PFSK-1 (cell line): ENCODE measurements at regions not wholly inside any gene's neighbourhood (a gene's known extent, or its start where the extent isn't known, plus 50 kb on each side); places are given as distances from the start of the nearest gene placed in this dataset.

Experiments used
- FOXP2 ChIP-seq: optimal IDR thresholded peaks from 2 replicates; pipeline ENCODE3; 2011; ENCODE audit warnings: borderline replicate concordance, control low read depth, inconsistent platforms; ENCODE audit not compliant: insufficient read depth; ENCODE audit errors: extremely low read length, extremely low read depth
- POLR2AphosphoS5 ChIP-seq: IDR thresholded peaks from 2 replicates; pipeline ENCODE4 v1.6.1; 2012; ENCODE audit warnings: low read depth, mild to moderate bottlenecking, control low read depth, low read length, moderate library complexity
- SIN3A ChIP-seq: IDR thresholded peaks from 2 replicates; pipeline ENCODE4 v1.6.1; 2012; ENCODE audit warnings: mild to moderate bottlenecking, low read length, moderate library complexity, borderline replicate concordance; ENCODE audit not compliant: insufficient read depth
- TAF1 ChIP-seq: IDR thresholded peaks from 2 replicates; pipeline ENCODE4 v1.6.1; 2012; ENCODE audit warnings: low read length, control low read depth, borderline replicate concordance; ENCODE audit not compliant: insufficient read depth
- TF ChIP-seq, protein P1 (sequence below), 2 experiments: IDR thresholded peaks; 2 replicates each; pipeline versions ENCODE4 v1.6.1 to v1.8.0; 2011 to 2012; ENCODE audit warnings: low read depth in 2 of 2, low read length in 2 of 2, control low read depth in 1 of 2, inconsistent platforms in 1 of 2, mild to moderate bottlenecking in 1 of 2, moderate library complexity in 1 of 2; ENCODE audit not compliant: insufficient read depth in 1 of 2

DNA sequence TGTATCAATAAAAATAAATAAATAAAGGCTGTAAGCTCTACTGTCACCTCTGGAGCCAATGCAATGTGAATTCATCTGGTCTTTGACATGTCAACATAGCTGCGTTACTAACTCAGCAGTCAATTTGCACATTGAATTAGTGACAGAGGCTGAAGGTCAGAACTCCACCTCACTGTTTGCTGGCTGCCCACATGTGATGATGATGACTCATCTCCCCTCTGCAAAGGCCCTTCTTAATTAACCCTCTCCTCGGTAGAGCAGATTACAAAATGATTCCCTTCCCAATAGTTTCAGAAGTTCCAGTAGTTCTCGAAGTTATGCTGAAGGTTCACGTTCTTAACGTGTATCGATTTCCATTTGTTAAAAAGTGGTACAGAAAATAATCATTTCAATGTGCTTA lies 1626.0 kb upstream of the TENM3 start:
- TF ChIP-seq FOXP2 (no peak), TAF1 (no peak), POLR2AphosphoS5 (no peak), SIN3A (no peak)
- TF ChIP-seq, protein P1, sequence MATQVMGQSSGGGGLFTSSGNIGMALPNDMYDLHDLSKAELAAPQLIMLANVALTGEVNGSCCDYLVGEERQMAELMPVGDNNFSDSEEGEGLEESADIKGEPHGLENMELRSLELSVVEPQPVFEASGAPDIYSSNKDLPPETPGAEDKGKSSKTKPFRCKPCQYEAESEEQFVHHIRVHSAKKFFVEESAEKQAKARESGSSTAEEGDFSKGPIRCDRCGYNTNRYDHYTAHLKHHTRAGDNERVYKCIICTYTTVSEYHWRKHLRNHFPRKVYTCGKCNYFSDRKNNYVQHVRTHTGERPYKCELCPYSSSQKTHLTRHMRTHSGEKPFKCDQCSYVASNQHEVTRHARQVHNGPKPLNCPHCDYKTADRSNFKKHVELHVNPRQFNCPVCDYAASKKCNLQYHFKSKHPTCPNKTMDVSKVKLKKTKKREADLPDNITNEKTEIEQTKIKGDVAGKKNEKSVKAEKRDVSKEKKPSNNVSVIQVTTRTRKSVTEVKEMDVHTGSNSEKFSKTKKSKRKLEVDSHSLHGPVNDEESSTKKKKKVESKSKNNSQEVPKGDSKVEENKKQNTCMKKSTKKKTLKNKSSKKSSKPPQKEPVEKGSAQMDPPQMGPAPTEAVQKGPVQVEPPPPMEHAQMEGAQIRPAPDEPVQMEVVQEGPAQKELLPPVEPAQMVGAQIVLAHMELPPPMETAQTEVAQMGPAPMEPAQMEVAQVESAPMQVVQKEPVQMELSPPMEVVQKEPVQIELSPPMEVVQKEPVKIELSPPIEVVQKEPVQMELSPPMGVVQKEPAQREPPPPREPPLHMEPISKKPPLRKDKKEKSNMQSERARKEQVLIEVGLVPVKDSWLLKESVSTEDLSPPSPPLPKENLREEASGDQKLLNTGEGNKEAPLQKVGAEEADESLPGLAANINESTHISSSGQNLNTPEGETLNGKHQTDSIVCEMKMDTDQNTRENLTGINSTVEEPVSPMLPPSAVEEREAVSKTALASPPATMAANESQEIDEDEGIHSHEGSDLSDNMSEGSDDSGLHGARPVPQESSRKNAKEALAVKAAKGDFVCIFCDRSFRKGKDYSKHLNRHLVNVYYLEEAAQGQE (IDR thresholded peaks at IDR 0.05; ENCODE audit: insufficient read depth in 1 of 2, low read depth in 2 of 2, low read length in 2 of 2): no peak

DNA sequence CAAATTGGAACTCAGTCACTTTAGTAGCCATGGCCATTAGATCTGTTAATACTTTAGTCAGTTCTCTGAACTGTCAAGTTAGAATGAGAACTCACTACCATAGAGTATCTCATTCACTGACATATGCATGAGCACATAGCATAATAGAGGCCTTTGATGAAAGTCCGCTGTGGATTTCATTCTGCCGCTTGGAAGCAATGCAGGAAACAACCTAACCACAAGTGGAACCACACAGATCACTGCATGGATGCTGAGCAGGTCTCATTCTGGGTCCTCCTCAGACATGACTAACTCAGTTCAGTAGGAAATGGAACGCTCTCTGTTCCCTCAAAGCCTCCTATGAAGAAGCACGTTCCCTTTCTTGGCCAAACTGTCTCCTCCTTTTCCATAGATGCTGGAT lies 1624.8 kb upstream of the TENM3 start:
- TF ChIP-seq, protein P1 (IDR thresholded peaks at IDR 0.05; ENCODE audit: insufficient read depth in 1 of 2, low read depth in 2 of 2, low read length in 2 of 2): no peak
- TF ChIP-seq FOXP2: no peak
- TF ChIP-seq POLR2AphosphoS5: no peak
- no peak for TF ChIP-seq TAF1
- TF ChIP-seq SIN3A: no peak

DNA sequence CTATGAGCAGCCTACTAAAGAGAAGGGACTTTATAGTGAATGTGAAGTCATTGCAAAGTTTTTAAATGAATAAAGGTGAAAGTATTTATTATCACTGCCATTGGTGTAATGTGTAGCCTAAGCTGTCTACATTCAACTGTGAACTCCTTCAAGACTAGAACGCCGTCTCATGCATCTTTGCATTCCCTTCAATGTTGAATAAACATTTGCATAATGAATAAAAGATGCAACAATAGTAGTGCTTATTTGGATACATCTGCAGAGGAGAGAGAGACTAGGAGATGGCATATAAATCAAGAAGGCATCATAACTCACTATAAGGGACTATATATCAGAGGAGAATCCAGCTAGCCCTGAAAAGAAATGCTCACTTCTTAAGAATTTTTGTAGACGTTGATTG lies 1623.8 kb upstream of the TENM3 start:
- TF ChIP-seq TAF1 (no peak), SIN3A (no peak), FOXP2 (no peak), POLR2AphosphoS5 (no peak)
- TF ChIP-seq, protein P1 (IDR thresholded peaks at IDR 0.05; ENCODE audit: insufficient read depth in 1 of 2, low read depth in 2 of 2, low read length in 2 of 2): no peak

DNA sequence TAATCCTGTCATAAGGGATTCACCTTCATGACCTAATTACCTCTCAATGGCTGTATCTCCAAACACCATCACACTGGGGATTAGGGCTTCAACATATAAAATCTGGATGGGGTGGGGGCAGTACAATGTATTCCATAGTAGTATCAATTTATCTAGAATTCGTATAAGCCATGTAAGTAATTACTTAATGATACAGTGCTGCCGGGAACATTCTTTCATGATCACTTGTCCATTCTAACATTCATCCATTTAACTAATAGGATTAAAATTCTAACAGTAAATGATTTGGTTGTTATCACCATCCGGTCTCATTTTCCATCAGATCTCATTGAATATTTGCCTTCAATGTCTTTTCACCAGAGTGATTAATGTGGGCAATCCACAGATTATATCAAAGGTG lies 1620.9 kb upstream of the TENM3 start:
- no peak for TF ChIP-seq SIN3A
- TF ChIP-seq, protein P1 (IDR thresholded peaks at IDR 0.05; ENCODE audit: insufficient read depth in 1 of 2, low read depth in 2 of 2, low read length in 2 of 2): no peak
- no peak for TF ChIP-seq POLR2AphosphoS5
- no peak for TF ChIP-seq TAF1
- no peak for TF ChIP-seq FOXP2

DNA sequence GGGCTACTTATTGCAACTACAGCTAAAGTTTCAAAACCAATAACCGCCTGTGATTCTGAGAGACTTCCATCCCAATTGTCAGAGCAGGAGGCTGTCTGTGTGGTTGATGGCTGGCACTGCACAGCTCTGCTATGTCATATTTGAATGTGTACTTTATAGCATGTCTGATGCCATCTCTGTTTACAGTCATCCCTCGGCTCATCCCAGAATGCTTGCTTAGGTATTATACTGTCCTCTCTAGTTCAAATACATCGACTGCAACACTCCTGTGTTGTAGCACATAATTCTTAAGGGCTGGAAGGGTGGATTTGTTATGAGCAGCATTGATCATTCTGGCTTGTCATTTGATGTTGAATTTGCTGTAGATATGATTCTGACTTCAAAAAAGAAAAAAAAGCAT lies 1617.5 kb upstream of the TENM3 start:
- TF ChIP-seq FOXP2 (no peak), POLR2AphosphoS5 (no peak), SIN3A (no peak), TAF1 (no peak)
- TF ChIP-seq, protein P1 (IDR thresholded peaks at IDR 0.05; ENCODE audit: insufficient read depth in 1 of 2, low read depth in 2 of 2, low read length in 2 of 2): no peak
